ENCODE measurements at regions not wholly inside any gene's neighbourhood (a gene's known extent, or its start where the extent isn't known, plus 50 kb on each side); places are given as distances from the start of the nearest gene placed in this dataset.

DNA sequence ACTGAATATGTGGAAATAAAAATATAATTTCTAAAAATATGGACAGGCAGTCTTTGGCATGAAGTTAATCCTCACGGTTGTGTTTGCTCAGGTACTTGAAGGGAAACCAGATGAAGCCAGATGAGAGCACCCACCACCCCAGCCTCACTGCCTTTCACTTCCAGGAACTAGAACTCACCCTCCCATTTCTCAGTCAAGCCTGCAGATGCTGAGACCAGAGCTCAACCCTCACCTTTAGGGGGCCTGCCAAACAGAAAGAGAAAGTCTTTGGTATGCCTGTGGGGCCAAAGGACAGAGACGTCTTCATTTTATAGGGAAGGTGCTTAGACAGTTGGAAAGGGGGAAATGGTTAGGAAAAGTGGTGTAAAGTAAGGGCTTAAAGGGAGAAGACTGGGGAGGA, 252.8 kb upstream of the PLET1 start:
- no peaks in the 10 kb centered on the region for H3K36me3 Mint-ChIP-seq (ENCODE audit: low read depth)
- intact Hi-C loops (cut with micrococcal nuclease): no loop called here
- peaks cover 11% of the 10 kb centered on the region for H3K27me3 Mint-ChIP-seq
- no peaks in the 10 kb centered on the region for H3K4me1 Mint-ChIP-seq
- ChIA-PET CTCF (no interaction called here), POLR2A (no interaction called here)
- TF ChIP-seq, protein P1, sequence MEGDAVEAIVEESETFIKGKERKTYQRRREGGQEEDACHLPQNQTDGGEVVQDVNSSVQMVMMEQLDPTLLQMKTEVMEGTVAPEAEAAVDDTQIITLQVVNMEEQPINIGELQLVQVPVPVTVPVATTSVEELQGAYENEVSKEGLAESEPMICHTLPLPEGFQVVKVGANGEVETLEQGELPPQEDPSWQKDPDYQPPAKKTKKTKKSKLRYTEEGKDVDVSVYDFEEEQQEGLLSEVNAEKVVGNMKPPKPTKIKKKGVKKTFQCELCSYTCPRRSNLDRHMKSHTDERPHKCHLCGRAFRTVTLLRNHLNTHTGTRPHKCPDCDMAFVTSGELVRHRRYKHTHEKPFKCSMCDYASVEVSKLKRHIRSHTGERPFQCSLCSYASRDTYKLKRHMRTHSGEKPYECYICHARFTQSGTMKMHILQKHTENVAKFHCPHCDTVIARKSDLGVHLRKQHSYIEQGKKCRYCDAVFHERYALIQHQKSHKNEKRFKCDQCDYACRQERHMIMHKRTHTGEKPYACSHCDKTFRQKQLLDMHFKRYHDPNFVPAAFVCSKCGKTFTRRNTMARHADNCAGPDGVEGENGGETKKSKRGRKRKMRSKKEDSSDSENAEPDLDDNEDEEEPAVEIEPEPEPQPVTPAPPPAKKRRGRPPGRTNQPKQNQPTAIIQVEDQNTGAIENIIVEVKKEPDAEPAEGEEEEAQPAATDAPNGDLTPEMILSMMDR (IDR thresholded peaks at IDR 0.05): no peak
- DNase-seq: no peak
- no peak overlapping the region for H3K27ac Mint-ChIP-seq
- H3K4me3 Mint-ChIP-seq: no peak overlapping the region
- ATAC-seq (ENCODE audit: low read depth): no peak
- H3K9me3 Mint-ChIP-seq: no peaks in the 10 kb centered on the region

DNA sequence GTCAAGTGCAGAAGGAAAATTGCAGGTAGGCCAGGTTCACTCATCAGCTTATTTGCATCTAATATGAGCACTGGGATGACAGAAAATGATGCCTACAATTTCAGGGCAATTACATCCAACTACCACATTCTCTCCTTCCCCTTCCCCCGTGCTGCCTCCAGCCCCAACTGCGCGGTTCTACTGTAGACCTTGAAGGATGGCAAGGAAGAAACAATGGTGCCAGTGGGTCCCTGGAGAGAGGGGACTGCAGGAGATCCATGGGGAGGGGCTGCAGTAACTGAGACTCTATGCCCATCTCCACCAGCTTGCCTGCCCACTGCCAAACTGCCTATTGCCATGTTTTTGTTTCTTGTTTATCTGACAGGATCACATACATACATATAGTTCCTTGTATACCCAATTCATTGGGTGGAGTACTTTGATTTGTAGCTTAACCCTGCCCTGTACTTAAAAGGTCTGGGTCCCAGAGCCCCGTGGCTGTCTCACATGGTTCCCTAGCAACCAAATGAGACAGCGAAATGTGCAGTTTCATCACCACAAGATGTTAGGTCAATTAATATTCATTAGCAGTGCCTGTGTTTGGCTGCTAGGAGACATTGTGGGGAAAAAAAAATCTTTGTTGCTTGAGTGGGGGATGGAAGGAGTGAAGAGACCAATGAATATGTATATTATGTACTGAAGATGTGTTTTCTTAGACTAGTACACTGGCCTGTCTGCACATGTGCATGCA, 253.5 kb upstream of the PLET1 start:
- POLR2A ChIA-PET: no interaction called here
- DNase-seq (no peak), ATAC-seq (ENCODE audit: low read depth) (no peak)
- no peak overlapping the region for H3K4me3 Mint-ChIP-seq
- H3K27me3 Mint-ChIP-seq: peaks cover 9% of the 10 kb centered on the region
- intact Hi-C loops (cut with micrococcal nuclease): no loop called here
- H3K27ac Mint-ChIP-seq: no peak overlapping the region
- H3K4me1 Mint-ChIP-seq: no peaks in the 10 kb centered on the region
- no peaks in the 10 kb centered on the region for H3K36me3 Mint-ChIP-seq (ENCODE audit: low read depth)
- CTCF ChIA-PET: no interaction called here
- H3K9me3 Mint-ChIP-seq: no peaks in the 10 kb centered on the region
- TF ChIP-seq, protein P1 (IDR thresholded peaks at IDR 0.05): no peak

DNA sequence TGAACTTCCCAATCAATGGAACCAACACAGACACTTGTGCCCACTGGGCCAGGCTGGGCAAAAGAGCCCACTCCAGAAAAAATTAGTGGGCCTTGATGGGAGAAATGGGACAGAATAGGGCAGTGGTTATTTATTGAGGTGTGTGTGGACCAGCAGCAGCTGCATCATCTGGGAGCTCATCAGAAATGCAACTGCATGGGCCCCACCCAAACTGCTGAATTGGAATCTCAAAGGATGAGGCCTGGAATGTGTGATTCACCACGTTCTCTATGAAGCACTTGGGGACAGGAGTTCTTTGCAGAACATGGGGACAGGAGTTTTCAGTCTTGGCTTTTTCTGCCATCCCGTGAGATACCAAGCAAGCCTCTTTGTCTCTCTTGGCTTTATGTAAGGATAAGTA, 255.6 kb upstream of the PLET1 start:
- Mint-ChIP-seq H3K4me1 (no peaks in the 10 kb centered on the region), H3K27me3 (peaks cover 9% of the 10 kb centered on the region), H3K36me3 (ENCODE audit: low read depth) (no peaks in the 10 kb centered on the region), H3K9me3 (no peaks in the 10 kb centered on the region), H3K27ac (no peak overlapping the region), H3K4me3 (no peak overlapping the region)
- ChIA-PET CTCF (no interaction called here), POLR2A (no interaction called here)
- ATAC-seq (ENCODE audit: low read depth): no peak
- intact Hi-C loops (cut with micrococcal nuclease): no loop called here
- no peak for DNase-seq
- TF ChIP-seq, protein P1 (IDR thresholded peaks at IDR 0.05): no peak

DNA sequence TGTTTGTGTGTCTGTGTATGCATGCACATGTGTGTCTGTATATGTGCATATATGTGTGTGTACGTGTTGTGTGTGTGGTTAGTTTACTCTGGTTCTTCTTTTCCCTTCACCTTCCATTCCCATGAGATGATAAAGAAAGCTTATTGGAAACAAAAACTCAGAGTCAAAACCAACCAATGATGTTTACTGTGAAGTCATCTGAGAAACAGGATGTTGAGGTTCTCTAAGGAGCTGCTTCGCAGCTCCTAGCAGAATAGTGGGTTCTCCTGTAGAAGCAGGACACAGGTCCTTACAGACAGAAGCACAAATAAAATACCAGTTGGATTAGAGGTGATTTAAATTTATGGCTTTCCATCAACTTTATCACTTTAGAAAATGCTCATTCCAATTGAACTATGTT, 256.1 kb upstream of the PLET1 start:
- no peak overlapping the region for H3K4me3 Mint-ChIP-seq
- H3K27me3 Mint-ChIP-seq: peaks cover 9% of the 10 kb centered on the region
- intact Hi-C loops (cut with micrococcal nuclease): no loop called here
- ChIA-PET POLR2A (no interaction called here), CTCF (no interaction called here)
- no peak for DNase-seq
- no peak for ATAC-seq (ENCODE audit: low read depth)
- no peaks in the 10 kb centered on the region for H3K9me3 Mint-ChIP-seq
- H3K36me3 Mint-ChIP-seq (ENCODE audit: low read depth): no peaks in the 10 kb centered on the region
- no peak overlapping the region for H3K27ac Mint-ChIP-seq
- H3K4me1 Mint-ChIP-seq: no peaks in the 10 kb centered on the region
- TF ChIP-seq, protein P1 (IDR thresholded peaks at IDR 0.05): no peak

DNA sequence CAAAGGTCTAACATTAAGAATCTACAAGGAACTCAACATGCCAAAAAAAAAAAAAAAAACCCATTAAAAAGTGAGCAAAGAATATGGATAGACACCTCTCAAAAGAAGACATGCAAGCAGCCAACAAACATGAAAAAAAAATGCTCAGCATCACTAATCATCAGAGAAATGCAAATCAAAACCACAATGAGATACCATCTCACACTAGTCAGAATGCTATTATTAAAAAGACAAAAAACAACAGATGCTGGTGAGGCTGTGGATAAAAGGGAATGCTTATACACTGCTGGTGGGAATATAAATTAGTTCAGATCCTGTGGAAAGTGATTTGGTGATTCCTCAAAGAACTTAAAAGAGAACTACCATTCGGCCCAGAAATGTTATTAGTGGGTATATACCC, 257.7 kb upstream of the PLET1 start:
- H3K4me3 Mint-ChIP-seq: no peak overlapping the region
- intact Hi-C loops (cut with micrococcal nuclease): no loop called here
- H3K27ac Mint-ChIP-seq: no peak overlapping the region
- no peaks in the 10 kb centered on the region for H3K9me3 Mint-ChIP-seq
- no peaks in the 10 kb centered on the region for H3K4me1 Mint-ChIP-seq
- ChIA-PET CTCF (no interaction called here), POLR2A (no interaction called here)
- peaks cover 6% of the 10 kb centered on the region for H3K27me3 Mint-ChIP-seq
- DNase-seq (no peak), ATAC-seq (ENCODE audit: low read depth) (no peak)
- TF ChIP-seq, protein P1 (IDR thresholded peaks at IDR 0.05): no peak
- H3K36me3 Mint-ChIP-seq (ENCODE audit: low read depth): no peaks in the 10 kb centered on the region

Data from activated B cell treated with CpG ODN at 0.5 μM for 24 hours (primary cell).